HCT116 (cell line): ENCODE measurements at regions not wholly inside any gene's neighbourhood (a gene's known extent, or its start where the extent isn't known, plus 50 kb on each side); places are given as distances from the start of the nearest gene placed in this dataset.

Experiments
- ATAC-seq: fragments of 200-7000 bp; cut with Tn5 transposase; 2 replicates; pipeline ENCODE4 v1.9.1; 2020; ENCODE audit warnings: mild to moderate bottlenecking, moderate library complexity
- BruUV-seq: library from RNA; stranded (reverse); fragments of 400-500 nt; replicated peaks from 2 replicates; lab custom pipeline; 2021; lab: Mats Ljungman, UMichigan
- CTCF ChIA-PET: fragments of 300-600 bp; sonication (Branson Sonifier 250); formaldehyde crosslinking; loops from one replicate; lab custom pipeline; 2021; ENCODE audit warnings: antibody characterized with exemption; lab: Charles Lee
- POLR2A ChIA-PET: fragments of 300-600, 350-600 bp; sonication (Branson Sonifier 250); formaldehyde crosslinking; loops from one replicate; lab custom pipeline; 2021; ENCODE audit warnings: antibody characterized with exemption; lab: Charles Lee
- RAD21 ChIA-PET, 2 experiments: fragments of 300-600 bp; sonication (Branson Sonifier 250); formaldehyde crosslinking; loops; one replicate each; lab custom pipeline; 2023; ENCODE audit warnings: low total read pairs in 2 of 2; ENCODE audit not compliant: uncharacterized antibody in 2 of 2, unreplicated experiment in 2 of 2, low non-redundant PET in 1 of 2; lab: Charles Lee
- DNase-seq: peaks from one replicate; pipeline ENCODE4 v3.0.0-alpha.2; 2010; ENCODE audit warnings: low read depth, low spot score
- H2AFZ ChIP-seq: fragments of 200-600 bp; shearing (Covaris generic), sonication (generic); 2 replicates; pipeline ENCODE4 v1.6.1; 2017; ENCODE audit warnings: low read depth, mixed run types, mixed read lengths, antibody characterized with exemption, low read length; ENCODE audit not compliant: poor library complexity, severe bottlenecking
- H3K27ac ChIP-seq: 2 replicates; pipeline ENCODE4 v1.5.1; 2012; ENCODE audit warnings: low read depth, low read length
- H3K27me3 ChIP-seq: fragments of 200-600 bp; sonication (generic); 2 replicates; pipeline ENCODE4 v1.6.1; 2016; ENCODE audit warnings: mixed run types, low read length, mixed read lengths; ENCODE audit not compliant: insufficient read depth
- H3K36me3 ChIP-seq, 2 experiments: fragments of 200-500 bp in 1 of 2; fragments of 200-600 bp in 1 of 2; sonication (Bioruptor generic) in 1 of 2; sonication (generic) in 1 of 2; 2 replicates each; pipeline versions ENCODE4 v1.5.1 to v1.6.1; 2014 to 2016; ENCODE audit warnings: low read length in 2 of 2, inconsistent platforms in 1 of 2, mixed read lengths in 1 of 2, mixed run types in 1 of 2; ENCODE audit not compliant: insufficient read depth in 2 of 2, control insufficient read depth in 1 of 2
- H3K4me1 ChIP-seq, 2 experiments: fragments of 200-600 bp in 1 of 2; sonication (generic) in 1 of 2; 2 replicates each; pipeline versions ENCODE4 v1.5.1 to v1.6.1; 2012 to 2017; ENCODE audit warnings: low read length in 2 of 2, inconsistent platforms in 1 of 2, mild to moderate bottlenecking in 1 of 2, mixed read lengths in 1 of 2, mixed run types in 1 of 2, moderate library complexity in 1 of 2; ENCODE audit not compliant: insufficient read depth in 2 of 2, control insufficient read depth in 1 of 2
- H3K4me2 ChIP-seq: fragments of 200-600 bp; sonication (generic); 2 replicates; pipeline ENCODE4 v1.6.1; 2017; ENCODE audit warnings: mixed run types, low read length, mixed read lengths
- H3K4me3 ChIP-seq, 2 experiments: fragments of 200-600 bp in 1 of 2; sonication (generic) in 1 of 2; replicated peaks in 1 of 2; 2 replicates each; pipeline ENCODE4 v1.5.1; 2011 to 2016; ENCODE audit warnings: low read length in 2 of 2, control low read depth in 1 of 2, low read depth in 1 of 2, mild to moderate bottlenecking in 1 of 2, mixed read lengths in 1 of 2, mixed run types in 1 of 2
- H3K79me2 ChIP-seq: fragments of 200-600 bp; sonication (generic); 2 replicates; pipeline ENCODE4 v1.6.1; 2017; ENCODE audit warnings: mild to moderate bottlenecking, mixed run types, low read length, moderate library complexity, mixed read lengths; ENCODE audit not compliant: insufficient read depth
- H3K9ac ChIP-seq: fragments of 200-600 bp; sonication (generic); 2 replicates; pipeline ENCODE4 v1.6.1; 2016; ENCODE audit warnings: low read length, mixed read lengths
- H3K9me2 ChIP-seq: fragments of 200-600 bp; sonication (generic), shearing (Covaris generic); 2 replicates; pipeline ENCODE4 v1.6.1; 2017; ENCODE audit warnings: mixed run types, mild to moderate bottlenecking, moderate library complexity; ENCODE audit not compliant: insufficient read depth
- H3K9me3 ChIP-seq, 2 experiments: fragments of 200-500 bp in 1 of 2; fragments of 200-600 bp in 1 of 2; sonication (Bioruptor generic) in 1 of 2; sonication (generic) in 1 of 2; 2 replicates each; pipeline ENCODE4 v1.6.1; 2014 to 2017; ENCODE audit warnings: low read length in 2 of 2, mixed read lengths in 2 of 2, inconsistent platforms in 1 of 2, low read depth in 1 of 2, mild to moderate bottlenecking in 1 of 2, mixed run types in 1 of 2, moderate library complexity in 1 of 2; ENCODE audit not compliant: control insufficient read depth in 1 of 2, insufficient read depth in 1 of 2
- H4K20me1 ChIP-seq: fragments of 200-600 bp; sonication (generic), shearing (Covaris generic); 2 replicates; pipeline ENCODE4 v1.6.1; 2017; ENCODE audit warnings: mixed run types, mild to moderate bottlenecking, moderate library complexity; ENCODE audit not compliant: insufficient read depth
- ATF3 ChIP-seq: IDR thresholded peaks from 2 replicates; pipeline ENCODE4 v1.6.1; 2012
- CBX3 ChIP-seq: IDR thresholded peaks from 2 replicates; pipeline ENCODE4 v1.6.1; 2012; ENCODE audit warnings: low read depth
- CEBPB ChIP-seq: IDR thresholded peaks from 2 replicates; pipeline ENCODE4 v1.6.1; 2012; ENCODE audit warnings: low read depth
- EGR1 ChIP-seq: IDR thresholded peaks from 2 replicates; pipeline ENCODE4 v1.6.1; 2012; ENCODE audit warnings: low read depth
- ELF1 ChIP-seq: IDR thresholded peaks from 2 replicates; pipeline ENCODE4 v1.6.1; 2012; ENCODE audit warnings: low read depth, borderline replicate concordance
- EZH2phosphoT487 ChIP-seq: fragments of 200-600 bp; IDR thresholded peaks from 2 replicates; pipeline ENCODE4 v1.6.1; 2018; ENCODE audit warnings: antibody characterized with exemption, borderline replicate concordance
- FOSL1 ChIP-seq: IDR thresholded peaks from 2 replicates; pipeline ENCODE4 v1.6.1; 2012; ENCODE audit warnings: low read depth
- POLR2A ChIP-seq: IDR thresholded peaks from 2 replicates; pipeline ENCODE4 v1.7.0; 2011; ENCODE audit warnings: borderline replicate concordance; ENCODE audit not compliant: insufficient read depth, insufficient read length; ENCODE audit errors: extremely low read depth
- POLR2AphosphoS5 ChIP-seq: IDR thresholded peaks from 2 replicates; pipeline ENCODE4 v1.6.1; 2011; ENCODE audit warnings: mild to moderate bottlenecking, low read depth, low read length, moderate library complexity
- SIN3A ChIP-seq: IDR thresholded peaks from 2 replicates; pipeline ENCODE4 v1.6.1; 2012; ENCODE audit warnings: low read depth
- SP1 ChIP-seq: IDR thresholded peaks from 2 replicates; pipeline ENCODE4 v1.6.1; 2012; ENCODE audit warnings: low read depth
- SRF ChIP-seq: IDR thresholded peaks from 2 replicates; pipeline ENCODE4 v1.6.1; 2012; ENCODE audit warnings: low read depth
- TCF7L2 ChIP-seq: IDR thresholded peaks from 2 replicates; pipeline ENCODE4 v1.7.0; 2011; ENCODE audit warnings: borderline replicate concordance, inconsistent platforms; ENCODE audit not compliant: insufficient read depth, insufficient read length; ENCODE audit errors: extremely low read depth
- YY1 ChIP-seq: IDR thresholded peaks from 2 replicates; pipeline ENCODE4 v1.6.1; 2011; ENCODE audit warnings: low read length, low read depth, moderate library complexity, mild to moderate bottlenecking; ENCODE audit not compliant: insufficient replicate concordance; ENCODE audit errors: extremely low read depth
- ZBTB33 ChIP-seq: IDR thresholded peaks from 2 replicates; pipeline ENCODE4 v1.6.1; 2011; ENCODE audit warnings: mild to moderate bottlenecking, low read length, moderate library complexity; ENCODE audit not compliant: insufficient replicate concordance; ENCODE audit errors: extremely low read depth
- intact Hi-C: fragments of 100-400 bp; cut with micrococcal nuclease; formaldehyde crosslinking; loops from 2 replicates; pipeline ENCODE4 v1.10.0; 2022

GRCh38 chr14:53533384-53533970, 380.4 kb upstream of the DDHD1 start:
- ATAC-seq (no peak), DNase-seq (no peak)
- H3K9me2 ChIP-seq, result no peaks in the 10 kb centered on the region
- CTCF ChIA-PET, result no interaction called here
- no peaks in the 10 kb centered on the region for H3K9me3 ChIP-seq
- no peak overlapping the region for H3K4me2 ChIP-seq
- H3K27ac ChIP-seq, result no peak overlapping the region
- H4K20me1 ChIP-seq, result no peaks in the 10 kb centered on the region
- POLR2A ChIA-PET, result no interaction called here
- H2AFZ ChIP-seq, result no peak overlapping the region
- TF ChIP-seq ATF3, result no peak
- no peak for TF ChIP-seq EZH2phosphoT487
- TF ChIP-seq FOSL1, result no peak
- TF ChIP-seq POLR2AphosphoS5, result no peak
- TF ChIP-seq YY1, result no peak
- no peak for TF ChIP-seq ELF1
- no peaks in the 10 kb centered on the region for H3K36me3 ChIP-seq
- peaks cover 13 to 39% of the 10 kb centered on the region in 2 experiments; a peak in 3 of 4 replicates for H3K4me1 ChIP-seq
- no peak overlapping the region for H3K4me3 ChIP-seq
- RAD21 ChIA-PET, result no interaction called here
- no peak overlapping the region for H3K9ac ChIP-seq
- H3K79me2 ChIP-seq, result no peaks in the 10 kb centered on the region
- no TSS peak for BruUV-seq
- intact Hi-C loops, result no loop called here
- no peaks in the 10 kb centered on the region for H3K27me3 ChIP-seq

GRCh38 chr14:53532853-53533252, 379.7 kb upstream of the DDHD1 start:
- ChIA-PET RAD21 (no interaction called here), CTCF (no interaction called here), POLR2A (no interaction called here)
- TF ChIP-seq CEBPB (no peak), POLR2AphosphoS5 (no peak), EGR1 (no peak), SRF (no peak), ATF3 (no peak), CBX3 (no peak), ZBTB33 (no peak), SIN3A (no peak), POLR2A (no peak), ELF1 (no peak), EZH2phosphoT487 (no peak), TCF7L2 (no peak), SP1 (no peak)
- Histone ChIP-seq H4K20me1 (no peaks in the 10 kb centered on the region), H3K36me3 (no peaks in the 10 kb centered on the region), H3K4me3 (no peak overlapping the region), H3K9ac (no peak overlapping the region), H2AFZ (no peak overlapping the region), H3K27me3 (no peaks in the 10 kb centered on the region), H3K4me1 (peaks cover 15 to 41% of the 10 kb centered on the region in 2 experiments; a peak in 3 of 4 replicates), H3K4me2 (no peak overlapping the region), H3K79me2 (no peaks in the 10 kb centered on the region), H3K9me2 (no peaks in the 10 kb centered on the region), H3K27ac (no peak overlapping the region), H3K9me3 (no peaks in the 10 kb centered on the region)
- no TSS peak for BruUV-seq
- ATAC-seq, result no peak
- intact Hi-C loops, result no loop called here
- DNase-seq, result no peak
